PC-3 (cell line): ENCODE measurements at regions not wholly inside any gene's neighbourhood (a gene's known extent, or its start where the extent isn't known, plus 50 kb on each side); places are given as distances from the start of the nearest gene placed in this dataset.

ENCODE experiments used
- ATAC-seq: fragments of 200-7000 bp; cut with Tn5 transposase; 2 replicates; pipeline ENCODE4 v1.9.1; 2020; ENCODE audit warnings: mild to moderate bottlenecking, moderate library complexity
- BruUV-seq: library from RNA; stranded (reverse); fragments of 400-500 nt; replicated peaks from 2 replicates; lab custom pipeline; 2021; lab: Mats Ljungman, UMichigan
- CTCF ChIA-PET: fragments of 300-600 bp; sonication (Branson Sonifier 250); formaldehyde crosslinking; loops from one replicate; lab custom pipeline; 2022; ENCODE audit warnings: antibody characterized with exemption; lab: Charles Lee
- POLR2A ChIA-PET: fragments of 300-600 bp; sonication (Branson Sonifier 250); formaldehyde crosslinking; loops from one replicate; lab custom pipeline; 2022; ENCODE audit warnings: antibody characterized with exemption; ENCODE audit not compliant: unreplicated experiment; lab: Charles Lee
- DNase-seq: peaks from one replicate; pipeline ENCODE4 v3.0.0-alpha.2; 2015
- H2AFZ ChIP-seq: fragments of 300-600 bp; sonication (generic); 2 replicates; pipeline ENCODE4 v1.6.0; 2016; ENCODE audit warnings: antibody characterized with exemption, low read length
- H3F3A ChIP-seq: fragments of 300-600 bp; sonication (generic); one replicate; pipeline ENCODE4 v1.6.0; 2017; ENCODE audit warnings: antibody characterized with exemption, low read length, control low read depth, mild to moderate bottlenecking; ENCODE audit not compliant: unreplicated experiment
- H3K27ac ChIP-seq: fragments of 300-600 bp; sonication (generic); 2 replicates; pipeline ENCODE4 v1.5.1; 2016; ENCODE audit warnings: mild to moderate bottlenecking, low read length
- H3K27me3 ChIP-seq: fragments of 300-600 bp; sonication (generic); 2 replicates; pipeline ENCODE4 v1.6.1; 2016; ENCODE audit warnings: low read length, mixed read lengths
- H3K36me3 ChIP-seq: fragments of 300-600 bp; sonication (generic); 2 replicates; pipeline ENCODE4 v1.6.1; 2016; ENCODE audit warnings: low read depth, mixed run types, low read length, mixed read lengths
- H3K4me1 ChIP-seq: fragments of 300-600 bp; sonication (generic); 2 replicates; pipeline ENCODE4 v1.5.1; 2016; ENCODE audit warnings: low read length; ENCODE audit not compliant: insufficient read depth
- H3K4me2 ChIP-seq: fragments of 300-600 bp; sonication (generic); 2 replicates; pipeline ENCODE4 v1.6.0; 2016; ENCODE audit warnings: low read length
- H3K4me3 ChIP-seq: fragments of 300-600 bp; sonication (generic); 2 replicates; pipeline ENCODE4 v1.5.1; 2016; ENCODE audit warnings: mild to moderate bottlenecking, low read length, mixed read lengths
- H3K79me2 ChIP-seq: fragments of 300-600 bp; sonication (generic); 2 replicates; pipeline ENCODE4 v1.6.1; 2017; ENCODE audit warnings: low read length, mixed read lengths
- H3K9ac ChIP-seq: fragments of 300-600 bp; sonication (generic); 2 replicates; pipeline ENCODE4 v1.6.0; 2016; ENCODE audit warnings: mild to moderate bottlenecking, low read length
- H3K9me2 ChIP-seq: fragments of 300-600 bp; sonication (generic); replicated peaks from 2 replicates; pipeline ENCODE4 v1.6.1; 2016; ENCODE audit warnings: mixed run types, low read length, mixed read lengths
- H3K9me3 ChIP-seq: fragments of 300-600 bp; sonication (generic); 2 replicates; pipeline ENCODE4 v1.6.1; 2016; ENCODE audit warnings: low read length, mixed read lengths
- H4K20me1 ChIP-seq: fragments of 300-600 bp; sonication (generic); 2 replicates; pipeline ENCODE4 v1.6.1; 2016; ENCODE audit warnings: low read length, mixed read lengths
- EZH2 ChIP-seq: fragments of 300-600 bp; sonication (generic); IDR thresholded peaks from one replicate; pipeline ENCODE4 v1.6.1; 2017; ENCODE audit warnings: antibody characterized with exemption, mild to moderate bottlenecking, low read length; ENCODE audit not compliant: unreplicated experiment
- EZH2phosphoT487 ChIP-seq: fragments of 300-600 bp; sonication (generic); IDR thresholded peaks from 2 replicates; pipeline ENCODE4 v1.6.1; 2018; ENCODE audit warnings: mild to moderate bottlenecking, antibody characterized with exemption, low read length, borderline replicate concordance
- intact Hi-C: fragments of 100-400 bp; cut with micrococcal nuclease; formaldehyde crosslinking; loops from 2 replicates; pipeline ENCODE4 v1.9.0; 2023
- TF ChIP-seq, protein P1 (sequence below): fragments of 300-600 bp; sonication (generic); conservative IDR thresholded peaks from 2 replicates; pipeline ENCODE4 v1.5.1; 2017; ENCODE audit warnings: antibody characterized with exemption, low read depth, mild to moderate bottlenecking, low read length

DNA sequence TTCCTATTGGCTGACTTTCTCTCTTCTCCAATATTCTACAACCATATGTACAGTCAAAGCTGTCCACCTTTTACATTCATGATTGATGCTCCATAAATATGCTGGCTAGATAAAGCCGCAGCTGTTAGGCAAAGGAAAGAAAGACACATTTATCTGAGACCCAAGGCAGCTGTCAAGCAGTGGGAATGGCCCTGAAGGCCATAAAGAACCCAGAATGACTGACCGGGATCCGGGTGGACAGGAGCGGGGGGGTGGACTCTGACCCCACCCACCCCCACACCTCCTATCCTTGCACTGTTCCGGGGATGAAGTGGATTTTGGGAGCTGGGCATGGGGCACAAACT lies 116.4 kb downstream of the RTP5 start:
- intact Hi-C loops = no loop called here
- H3K27ac ChIP-seq = no peak overlapping the region
- no peak overlapping the region for H3K9ac ChIP-seq
- H3F3A ChIP-seq = no peaks in the 10 kb centered on the region
- H3K9me3 ChIP-seq = no peaks in the 10 kb centered on the region
- ATAC-seq (no peak), DNase-seq (no peak)
- H3K27me3 ChIP-seq = no peaks in the 10 kb centered on the region
- no peaks in the 10 kb centered on the region for H3K4me1 ChIP-seq
- H4K20me1 ChIP-seq = no peaks in the 10 kb centered on the region
- TF ChIP-seq EZH2 = no peak
- no peak for TF ChIP-seq EZH2phosphoT487
- TF ChIP-seq, protein P1, sequence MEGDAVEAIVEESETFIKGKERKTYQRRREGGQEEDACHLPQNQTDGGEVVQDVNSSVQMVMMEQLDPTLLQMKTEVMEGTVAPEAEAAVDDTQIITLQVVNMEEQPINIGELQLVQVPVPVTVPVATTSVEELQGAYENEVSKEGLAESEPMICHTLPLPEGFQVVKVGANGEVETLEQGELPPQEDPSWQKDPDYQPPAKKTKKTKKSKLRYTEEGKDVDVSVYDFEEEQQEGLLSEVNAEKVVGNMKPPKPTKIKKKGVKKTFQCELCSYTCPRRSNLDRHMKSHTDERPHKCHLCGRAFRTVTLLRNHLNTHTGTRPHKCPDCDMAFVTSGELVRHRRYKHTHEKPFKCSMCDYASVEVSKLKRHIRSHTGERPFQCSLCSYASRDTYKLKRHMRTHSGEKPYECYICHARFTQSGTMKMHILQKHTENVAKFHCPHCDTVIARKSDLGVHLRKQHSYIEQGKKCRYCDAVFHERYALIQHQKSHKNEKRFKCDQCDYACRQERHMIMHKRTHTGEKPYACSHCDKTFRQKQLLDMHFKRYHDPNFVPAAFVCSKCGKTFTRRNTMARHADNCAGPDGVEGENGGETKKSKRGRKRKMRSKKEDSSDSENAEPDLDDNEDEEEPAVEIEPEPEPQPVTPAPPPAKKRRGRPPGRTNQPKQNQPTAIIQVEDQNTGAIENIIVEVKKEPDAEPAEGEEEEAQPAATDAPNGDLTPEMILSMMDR = no peak
- POLR2A ChIA-PET = no interaction called here
- H3K9me2 ChIP-seq = no peaks in the 10 kb centered on the region
- CTCF ChIA-PET = no interaction called here
- no peaks in the 10 kb centered on the region for H3K36me3 ChIP-seq
- no peaks in the 10 kb centered on the region for H3K79me2 ChIP-seq
- H3K4me2 ChIP-seq = no peak overlapping the region
- H2AFZ ChIP-seq = no peak overlapping the region
- BruUV-seq = no TSS peak
- no peak overlapping the region for H3K4me3 ChIP-seq

GRCh38 chr2:241986836-241987641 lies 117.5 kb downstream of the RTP5 start:
- no peaks in the 10 kb centered on the region for H3F3A ChIP-seq
- TF ChIP-seq EZH2 = no peak
- TF ChIP-seq, protein P1 = no peak
- TF ChIP-seq EZH2phosphoT487 = no peak
- ChIA-PET CTCF (no interaction called here), POLR2A (no interaction called here)
- H3K4me2 ChIP-seq = no peak overlapping the region
- H3K9me2 ChIP-seq = no peaks in the 10 kb centered on the region
- no peaks in the 10 kb centered on the region for H3K79me2 ChIP-seq
- no peak overlapping the region for H2AFZ ChIP-seq
- DNase-seq (no peak), ATAC-seq (no peak)
- no peak overlapping the region for H3K4me3 ChIP-seq
- no TSS peak for BruUV-seq
- H3K36me3 ChIP-seq = no peaks in the 10 kb centered on the region
- no peaks in the 10 kb centered on the region for H4K20me1 ChIP-seq
- no peak overlapping the region for H3K9ac ChIP-seq
- no peaks in the 10 kb centered on the region for H3K4me1 ChIP-seq
- H3K27ac ChIP-seq = no peak overlapping the region
- no peaks in the 10 kb centered on the region for H3K9me3 ChIP-seq
- intact Hi-C loops = no loop called here
- no peaks in the 10 kb centered on the region for H3K27me3 ChIP-seq

DNA sequence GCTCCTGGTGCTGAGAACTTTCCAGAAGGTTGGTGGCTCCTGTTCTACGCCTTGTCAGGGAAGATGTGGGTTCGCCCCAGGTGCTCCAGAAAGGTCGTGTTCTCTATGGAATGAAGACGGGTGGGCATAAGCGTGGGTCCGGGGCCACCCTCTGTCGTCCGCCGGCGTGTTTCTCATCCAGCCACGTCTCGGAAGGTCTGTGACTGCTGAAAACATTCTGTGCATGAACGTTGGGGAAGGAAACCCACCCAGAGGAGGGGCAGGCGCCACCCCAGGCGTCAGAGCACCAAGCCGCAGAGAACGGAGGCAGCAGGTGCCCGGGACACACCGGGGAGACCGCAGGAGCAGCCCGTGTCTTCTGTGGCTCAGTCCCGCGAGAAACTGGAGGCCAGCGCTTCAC lies 118.2 kb downstream of the RTP5 start:
- H3K4me1 ChIP-seq = no peaks in the 10 kb centered on the region
- H4K20me1 ChIP-seq = no peaks in the 10 kb centered on the region
- no peak overlapping the region for H3K4me2 ChIP-seq
- no peak for ATAC-seq
- no peaks in the 10 kb centered on the region for H3K9me3 ChIP-seq
- H3K9ac ChIP-seq = no peak overlapping the region
- no peaks in the 10 kb centered on the region for H3K9me2 ChIP-seq
- ChIA-PET POLR2A (no interaction called here), CTCF (no interaction called here)
- no peaks in the 10 kb centered on the region for H3K79me2 ChIP-seq
- no peaks in the 10 kb centered on the region for H3K36me3 ChIP-seq
- H3F3A ChIP-seq = no peaks in the 10 kb centered on the region
- intact Hi-C loops = no loop called here
- no peak overlapping the region for H3K27ac ChIP-seq
- TF ChIP-seq EZH2phosphoT487 = no peak
- TF ChIP-seq, protein P1 = no peak
- TF ChIP-seq EZH2 = no peak
- no peak overlapping the region for H2AFZ ChIP-seq
- BruUV-seq = no TSS peak
- no peak overlapping the region for H3K4me3 ChIP-seq
- no peak for DNase-seq
- peaks cover 2% of the 10 kb centered on the region; the same call in 1 of the 2 replicates for H3K27me3 ChIP-seq
